ENCODE measurements at regions not wholly inside any gene's neighbourhood (a gene's known extent, or its start where the extent isn't known, plus 50 kb on each side); places are given as distances from the start of the nearest gene placed in this dataset.

DNA sequence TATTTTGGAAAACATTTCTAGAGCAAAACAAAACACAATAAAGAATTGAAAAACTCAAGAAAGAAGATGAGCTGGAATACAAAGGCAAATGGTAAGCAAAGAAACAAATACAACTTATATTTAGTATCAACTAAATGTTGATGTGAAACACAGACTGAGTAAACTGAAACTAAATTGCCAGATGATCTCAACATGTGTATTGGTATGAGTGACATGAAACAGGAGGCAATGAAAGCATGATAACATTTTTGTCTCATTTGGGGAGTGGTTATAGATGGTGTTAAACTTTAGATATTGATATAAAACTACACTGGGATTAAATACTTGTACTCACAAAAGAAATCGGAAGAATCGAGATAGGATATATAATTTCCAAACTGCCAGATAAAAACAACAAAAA lies 805.6 kb upstream of the CXADR start:
- TF ChIP-seq CTCF (IDR thresholded peaks at IDR 0.05) (no peak), POLR2A (IDR thresholded peaks at IDR 0.05) (no peak), POLR2AphosphoS5 (IDR thresholded peaks at IDR 0.05) (no peak)

All from suprapubic skin (tissue), 4 donors.